Cerebellar cortex (tissue), 1 donor: ENCODE measurements at regions not wholly inside any gene's neighbourhood (a gene's known extent, or its start where the extent isn't known, plus 50 kb on each side); places are given as distances from the start of the nearest gene placed in this dataset.

Experiments used
- DNase-seq: peaks from one replicate; pipeline ENCODE4 v3.0.0-alpha.2; 2015; ENCODE audit warnings: low spot score

DNA sequence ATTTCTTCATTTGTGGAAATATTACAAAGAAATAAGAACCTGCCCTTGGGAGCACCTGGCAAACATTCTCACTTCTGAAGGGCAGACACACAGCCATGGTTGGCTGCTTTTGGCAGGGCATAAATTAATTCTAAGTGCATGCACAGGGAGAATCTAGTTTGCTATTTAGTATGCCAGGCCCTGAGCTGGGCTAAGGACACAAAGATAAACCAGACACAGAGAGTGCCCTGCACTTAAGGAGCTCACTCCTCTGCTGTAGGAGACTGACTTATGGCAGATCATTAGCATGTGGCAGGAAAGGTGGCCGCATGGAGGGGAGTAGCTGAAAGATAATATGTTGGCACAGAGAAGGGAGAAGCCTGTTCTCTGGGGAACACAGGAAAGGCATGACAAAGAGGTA lies 367.0 kb downstream of the LPIN1 start:
- DNase-seq: no peak

DNA sequence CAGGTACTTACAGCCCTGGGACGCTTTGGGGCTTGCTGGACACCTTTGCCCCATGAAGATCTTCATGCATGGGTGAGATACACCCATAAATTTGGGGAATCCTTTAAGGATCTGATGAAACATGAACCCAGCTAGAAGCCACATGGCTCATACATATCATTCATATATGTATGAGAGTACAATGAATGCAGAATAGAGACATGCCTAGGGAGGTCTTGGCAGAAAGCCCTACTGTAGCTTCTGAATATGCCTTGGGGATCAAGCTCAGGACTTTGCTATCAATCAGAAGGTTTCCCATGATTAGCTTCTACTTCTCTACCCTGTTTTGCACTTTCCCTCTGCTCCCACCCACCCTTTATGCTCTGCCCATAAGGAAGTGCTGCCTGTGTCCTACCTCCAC lies 368.4 kb downstream of the LPIN1 start:
- DNase-seq: no peak

DNA sequence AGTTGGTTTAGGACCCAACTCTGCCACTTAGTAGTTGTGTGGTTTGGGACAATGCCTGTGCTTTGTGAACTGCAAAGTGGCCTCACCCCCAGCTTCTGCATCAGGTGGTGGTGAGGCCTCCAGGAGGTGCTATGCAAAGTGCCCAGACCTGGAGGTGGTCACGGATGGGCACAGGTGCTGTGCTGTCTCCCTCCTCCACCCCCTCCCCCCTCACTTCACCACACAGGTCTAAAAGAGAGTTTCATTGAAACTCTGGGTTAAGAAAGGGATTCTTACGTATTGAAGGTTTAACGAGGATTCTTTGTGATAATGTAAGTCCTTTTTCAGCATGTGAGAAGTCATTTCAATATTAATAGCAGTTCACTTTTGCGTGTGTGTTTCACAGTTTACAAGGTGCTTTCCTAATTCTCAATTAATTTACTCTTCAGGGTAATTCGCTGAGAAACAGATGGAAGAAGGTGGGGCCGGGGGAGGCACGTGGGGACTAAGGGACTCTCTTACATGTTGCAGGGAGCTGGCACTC lies 369.9 kb downstream of the LPIN1 start:
- DNase-seq: no peak

DNA sequence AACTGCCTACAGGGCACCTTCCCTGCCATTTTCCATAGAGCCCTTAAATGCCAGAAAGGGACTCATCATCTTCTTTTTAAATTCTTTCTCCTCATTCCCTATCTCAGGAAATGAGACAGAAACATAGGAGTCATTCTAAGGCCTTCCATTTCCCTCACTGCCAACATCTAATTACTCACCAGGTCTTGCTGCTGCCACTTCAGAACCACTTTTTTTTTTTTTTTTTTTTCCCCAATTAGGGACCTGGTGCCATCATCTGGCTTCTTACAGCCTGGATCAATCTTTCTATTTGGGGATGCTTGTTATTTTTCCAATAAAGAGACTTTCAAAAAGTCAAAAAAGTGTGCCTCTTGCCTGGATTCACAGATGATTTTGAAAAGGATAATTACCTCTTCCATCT lies 373.4 kb downstream of the LPIN1 start:
- DNase-seq: no peak

DNA sequence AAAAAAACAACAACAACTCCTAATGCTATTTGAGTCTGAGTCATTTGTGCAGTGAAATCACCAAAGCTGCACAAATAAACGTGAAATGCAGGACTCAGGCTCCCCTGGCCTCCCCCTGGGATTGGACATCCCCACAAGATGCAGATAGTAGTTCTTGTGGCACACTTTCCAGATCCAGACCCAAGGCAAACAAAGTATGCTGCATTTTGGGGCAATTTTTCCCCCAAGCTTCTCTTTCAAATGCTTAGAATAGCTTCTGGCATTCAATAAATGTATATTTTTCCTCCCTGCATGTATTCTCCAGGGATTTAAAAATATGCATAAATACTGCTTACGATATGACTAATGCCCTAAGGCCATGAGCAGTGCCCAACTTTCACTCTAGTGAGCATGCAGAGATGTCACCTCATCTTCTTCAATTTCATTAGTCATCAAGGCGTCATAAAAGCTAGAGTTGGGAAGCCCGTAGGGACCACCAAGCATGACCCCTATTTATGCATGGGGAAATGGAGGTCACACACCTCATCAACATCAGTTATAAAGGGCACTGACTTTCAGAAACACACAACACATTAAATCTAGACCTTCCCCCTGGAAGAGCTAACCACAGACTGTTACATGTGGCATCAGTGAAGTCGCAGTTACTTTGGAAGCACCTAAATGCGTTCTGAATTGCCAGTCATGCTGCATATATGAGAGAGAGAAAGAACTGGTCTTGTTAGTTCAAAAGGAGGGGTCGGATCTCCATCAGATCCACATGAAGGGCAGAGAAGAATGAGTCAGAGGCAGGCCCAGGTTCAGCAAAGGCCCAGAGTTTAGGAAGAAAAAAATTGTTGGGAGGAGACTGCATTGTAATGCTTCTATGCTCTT lies 374.1 kb downstream of the LPIN1 start:
- no peak for DNase-seq

DNA sequence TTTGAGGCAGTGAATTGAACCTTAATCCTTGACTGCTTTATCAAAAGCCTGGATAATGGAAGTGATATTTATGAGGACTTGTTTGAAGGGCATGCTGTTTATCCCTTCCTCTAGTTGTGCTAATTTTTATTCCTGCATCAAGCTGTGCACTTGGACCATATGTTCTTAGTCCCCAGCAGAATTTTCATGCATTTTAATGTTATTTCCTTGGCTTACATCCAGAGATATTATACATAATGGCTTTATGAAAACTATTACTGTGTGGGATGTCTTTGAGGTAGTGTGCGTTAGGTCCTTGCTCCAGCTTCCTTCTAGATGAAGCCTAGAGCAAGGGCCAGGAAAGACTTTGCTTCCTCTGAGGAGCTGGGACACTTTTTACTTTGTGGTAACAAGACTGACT lies 378.4 kb downstream of the LPIN1 start:
- DNase-seq: no peak

DNA sequence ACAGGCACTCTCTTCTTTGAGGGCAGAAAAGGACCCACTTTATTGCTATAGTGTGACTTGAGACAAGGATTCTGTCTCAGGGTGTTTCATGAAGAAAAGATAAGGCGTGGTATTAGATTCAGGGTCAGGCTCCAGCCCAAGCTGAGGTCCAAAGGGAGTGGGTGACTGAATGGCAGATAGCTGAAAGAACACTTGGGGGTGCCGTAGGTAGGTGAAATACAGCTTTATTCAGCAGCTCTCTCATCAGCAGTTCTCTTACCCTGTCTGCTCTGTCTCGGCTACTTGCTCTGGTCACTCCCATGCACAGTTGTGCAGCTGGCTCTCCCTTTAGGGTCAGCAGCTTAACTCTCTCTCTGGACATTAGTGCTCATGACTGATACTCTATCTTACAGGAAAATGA lies 379.9 kb downstream of the LPIN1 start:
- no peak for DNase-seq

DNA sequence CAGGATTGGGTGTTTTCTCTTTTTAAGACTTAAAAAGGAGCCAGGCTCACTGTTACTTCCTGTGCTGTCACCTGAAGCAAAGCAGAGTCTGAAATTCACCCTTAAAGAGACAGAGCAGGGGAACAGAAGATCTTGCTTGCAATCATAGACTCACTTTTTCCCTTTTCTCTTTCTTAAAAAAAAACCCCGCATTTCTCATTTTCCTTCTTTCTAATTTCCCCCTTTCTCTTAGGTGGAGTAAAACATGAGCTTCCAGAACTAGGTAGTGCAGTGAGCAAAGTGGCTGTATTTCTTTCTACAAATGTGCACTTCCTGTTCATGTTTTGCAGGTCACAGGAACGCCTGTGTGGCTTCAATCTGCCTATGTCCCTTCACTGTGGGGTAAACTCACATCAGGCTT lies 381.2 kb downstream of the LPIN1 start:
- no peak for DNase-seq

DNA sequence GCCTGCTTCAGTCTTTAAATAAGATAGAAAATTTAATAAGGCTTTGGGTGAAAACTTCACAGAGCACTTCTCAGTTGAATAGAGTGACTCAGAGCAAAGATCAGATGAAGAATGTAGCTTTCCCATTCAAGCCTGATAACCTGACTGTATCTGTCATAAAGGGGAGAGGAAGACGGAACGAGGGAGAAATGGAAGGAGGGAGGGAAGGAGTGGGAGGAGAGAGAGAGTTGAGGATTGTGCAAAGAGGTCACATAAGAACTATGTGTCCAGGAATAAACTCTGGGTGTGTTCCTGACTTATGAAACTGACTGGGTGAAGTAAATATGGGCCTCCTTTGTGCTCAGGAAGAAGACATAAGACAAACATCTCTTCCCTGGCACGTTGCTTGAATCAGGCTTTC lies 385.5 kb downstream of the LPIN1 start:
- no peak for DNase-seq

DNA sequence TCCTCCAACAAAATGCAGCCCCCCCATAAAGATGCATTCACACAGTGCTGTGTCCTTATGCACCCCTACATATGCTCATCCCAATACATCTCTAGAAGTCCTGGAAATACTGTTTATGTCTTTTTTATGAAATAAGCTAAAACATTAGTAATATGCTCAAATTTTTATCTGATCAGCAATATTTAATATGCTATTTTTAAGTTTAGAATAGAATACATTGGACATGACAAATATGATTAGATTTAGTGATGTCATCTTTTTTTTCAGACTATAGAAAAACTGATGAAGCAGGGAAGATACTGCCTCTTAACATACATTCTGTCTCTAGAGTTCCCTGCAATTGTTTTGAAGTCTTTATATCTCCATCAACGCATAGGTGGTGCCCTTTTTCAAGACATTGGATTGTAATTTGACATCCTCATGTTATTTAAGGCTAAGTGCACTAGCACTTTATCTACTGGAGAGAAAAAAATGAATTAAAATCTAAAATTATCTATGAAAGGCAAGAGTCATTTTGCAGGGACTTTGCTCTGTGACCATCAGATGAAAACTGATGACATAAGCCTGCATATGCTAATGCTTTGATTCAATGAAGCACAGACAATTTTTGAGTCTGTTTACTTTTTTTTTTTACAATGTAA lies 395.3 kb downstream of the LPIN1 start:
- no peak for DNase-seq

DNA sequence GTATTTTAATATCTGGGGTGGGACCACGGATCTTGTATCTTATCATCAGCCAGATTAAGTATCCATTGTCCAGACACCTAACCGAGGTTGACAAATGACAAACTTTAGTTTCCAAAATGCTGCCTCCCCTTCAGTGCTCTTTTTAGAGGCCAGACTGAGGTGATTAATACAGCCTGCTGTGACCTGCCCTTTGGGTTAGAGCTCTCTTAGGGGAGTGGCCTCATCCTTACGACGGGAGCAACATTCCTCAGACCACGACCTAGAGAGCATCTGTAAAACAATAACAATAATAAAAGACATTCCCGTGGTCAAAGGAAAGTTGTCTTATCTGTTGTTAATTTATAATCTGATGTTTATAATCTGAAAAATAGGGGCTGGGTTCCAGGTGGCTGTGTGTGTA lies 405.3 kb downstream of the LPIN1 start:
- DNase-seq: no peak

DNA sequence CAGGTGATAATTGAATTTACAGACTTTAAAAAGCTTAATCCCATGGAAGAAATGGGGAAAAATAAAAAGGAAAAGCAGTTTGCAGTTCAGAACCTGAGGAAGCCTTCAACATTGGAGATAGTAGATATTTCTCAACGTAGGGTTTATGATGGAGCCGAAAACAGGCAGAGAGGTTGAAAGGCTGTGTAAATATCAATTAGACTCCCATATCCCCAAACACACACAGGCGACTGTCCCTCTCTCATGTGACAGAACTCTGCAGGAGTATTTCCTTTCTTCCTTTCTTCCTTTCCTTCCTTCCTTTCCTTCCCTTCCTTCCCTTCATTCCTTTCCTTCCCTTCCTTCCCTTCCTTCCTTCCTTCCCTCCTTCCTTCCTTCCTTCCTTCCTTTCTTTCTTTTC lies 406.5 kb downstream of the LPIN1 start:
- no peak for DNase-seq

DNA sequence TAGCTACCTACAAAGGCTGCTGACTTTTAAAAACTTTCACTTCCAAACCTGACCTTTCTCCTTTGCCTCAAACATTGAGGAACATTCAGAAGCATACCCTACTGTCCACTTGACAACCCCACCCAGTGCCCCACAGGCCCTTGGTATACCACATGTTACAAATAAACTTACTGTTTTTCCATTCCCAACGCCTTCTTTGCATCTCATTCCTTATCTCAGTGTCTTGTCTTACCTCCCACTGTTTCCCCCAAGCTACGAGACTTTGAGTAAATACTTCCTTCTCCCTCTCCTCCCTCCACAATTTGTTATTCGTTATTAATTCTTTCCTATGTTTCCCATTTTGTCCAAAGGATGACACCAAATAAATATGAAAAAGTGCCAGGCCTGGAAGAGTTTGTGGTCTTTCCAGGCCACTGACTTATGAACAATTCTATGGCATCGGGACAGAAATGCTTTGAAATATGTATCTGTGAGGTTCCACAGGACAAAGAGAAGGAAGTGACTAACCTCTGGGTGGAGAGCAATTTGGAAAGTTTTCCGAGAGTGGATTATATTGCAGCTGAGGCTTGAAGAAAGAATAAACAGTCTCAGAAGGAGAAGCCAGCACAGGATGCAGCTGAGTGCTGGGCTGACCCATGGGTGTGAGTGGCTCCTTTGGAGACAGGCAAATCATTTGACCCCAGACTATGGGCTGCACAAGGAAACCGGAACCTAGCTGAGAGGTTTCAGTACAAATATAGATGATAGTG lies 409.0 kb downstream of the LPIN1 start:
- DNase-seq: no peak

DNA sequence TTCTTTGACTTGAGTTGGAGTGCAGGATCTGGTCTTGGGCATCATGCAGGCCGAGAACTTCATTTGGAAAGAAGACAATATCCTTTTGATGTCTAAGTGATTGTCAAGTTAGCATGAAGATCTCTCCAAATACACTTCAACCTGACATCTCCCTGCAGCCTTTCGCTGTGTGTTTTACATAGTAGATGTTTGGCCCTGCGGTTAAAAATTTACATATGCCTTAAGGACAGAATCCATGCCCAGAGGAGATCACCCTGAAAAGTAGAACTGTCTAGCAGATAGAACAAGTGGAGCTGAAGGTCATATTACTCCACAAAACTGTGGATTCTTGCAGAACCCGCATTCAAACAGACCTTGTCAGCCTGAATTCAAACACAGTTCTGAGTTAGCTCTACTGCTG lies 409.9 kb downstream of the LPIN1 start:
- DNase-seq: no peak

DNA sequence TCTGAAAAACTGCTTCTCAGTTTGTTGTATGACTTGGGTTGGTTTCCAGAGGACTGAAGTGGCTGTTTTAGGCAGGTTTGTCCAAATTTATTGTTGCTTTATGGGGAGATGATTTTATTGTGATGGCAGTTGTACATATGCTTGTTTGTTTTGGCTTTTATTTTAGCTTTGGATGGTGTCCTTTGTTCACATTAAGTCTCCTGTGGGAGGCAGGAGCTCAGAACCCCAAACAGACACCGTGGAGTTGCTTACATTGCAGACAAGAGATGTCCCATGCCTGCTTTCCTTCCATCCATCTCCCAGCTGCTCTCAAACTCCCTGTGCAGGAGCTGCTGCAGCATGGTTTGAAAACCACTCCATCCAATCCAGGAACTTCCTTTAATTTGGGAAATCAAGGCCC lies 414.7 kb downstream of the LPIN1 start:
- no peak for DNase-seq

DNA sequence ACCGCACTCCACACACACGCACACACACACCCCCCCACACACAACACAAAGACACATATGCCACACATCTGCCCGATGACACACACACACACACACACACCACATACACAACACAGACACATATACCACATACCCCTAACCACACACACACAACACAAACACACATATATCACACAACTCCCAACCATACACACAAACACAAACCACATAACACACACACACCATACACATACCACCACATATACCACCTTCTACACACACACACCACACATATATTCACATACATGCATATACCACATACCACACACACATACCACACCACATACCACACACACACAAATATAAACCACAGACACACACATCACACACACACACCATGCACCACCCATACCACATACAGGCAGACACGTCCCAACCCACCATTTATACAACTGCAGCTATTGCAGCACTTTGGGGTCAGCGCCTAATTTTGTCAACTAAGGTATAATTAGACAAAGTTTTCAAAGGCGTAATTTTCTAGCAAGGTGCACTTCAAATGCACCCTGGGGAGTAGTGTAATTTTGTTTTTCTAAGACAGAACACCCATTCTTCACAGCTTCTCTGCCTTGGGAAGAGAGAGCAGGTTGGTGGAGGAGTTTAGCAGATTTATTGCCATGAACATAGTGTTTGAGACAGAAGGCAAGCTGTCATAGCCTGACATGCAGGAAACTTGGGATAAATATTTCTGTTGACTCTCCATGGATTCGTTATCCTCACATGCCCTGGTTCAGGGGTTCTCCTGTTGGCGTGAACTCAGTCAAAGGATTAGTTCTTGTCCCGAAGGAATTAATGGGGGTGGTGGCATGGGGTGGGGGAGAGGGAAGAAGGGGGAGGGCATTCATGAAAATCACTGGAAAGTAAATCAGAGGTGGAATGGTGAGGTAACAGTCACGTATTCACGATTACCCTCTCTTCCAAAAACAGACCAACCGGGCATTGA lies 416.1 kb downstream of the LPIN1 start:
- DNase-seq: no peak

DNA sequence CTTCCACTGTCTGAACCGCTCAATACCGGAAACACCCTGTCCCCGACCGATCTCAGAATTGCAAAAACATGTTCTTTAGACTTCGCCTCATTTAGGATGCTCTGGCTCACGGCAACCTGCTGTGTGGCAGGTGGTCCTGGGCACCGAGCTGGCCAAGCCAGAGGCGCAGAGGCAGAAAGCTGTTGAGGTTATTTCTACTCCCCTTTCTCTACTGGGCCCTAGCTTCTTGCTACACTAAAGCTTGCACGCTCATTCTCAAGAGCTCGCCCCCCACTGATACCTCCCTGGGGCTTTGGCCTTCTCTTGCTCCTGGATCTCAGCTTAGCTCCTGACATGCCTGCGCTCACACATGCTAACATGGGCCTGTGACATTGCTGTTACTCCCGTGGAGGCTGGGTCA lies 417.4 kb downstream of the LPIN1 start:
- no peak for DNase-seq

DNA sequence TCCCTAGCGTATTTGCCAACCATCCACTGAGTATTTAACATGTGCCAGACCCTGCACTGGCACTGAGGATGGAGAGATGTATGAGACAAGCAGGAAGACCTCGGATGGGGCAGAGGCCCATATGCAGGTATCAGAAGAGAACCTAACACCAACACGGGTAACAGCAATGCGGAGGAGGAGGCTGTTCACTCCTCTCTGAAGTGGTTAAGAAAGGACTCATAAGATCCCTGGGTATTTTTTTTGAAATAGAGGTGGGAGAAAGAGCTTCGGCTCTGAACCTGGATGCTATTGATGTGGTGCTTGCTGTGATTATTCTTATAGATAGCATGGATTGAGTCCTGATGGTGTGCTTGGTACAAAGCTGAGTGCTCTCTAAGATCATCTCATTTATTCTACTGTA lies 418.3 kb downstream of the LPIN1 start:
- no peak for DNase-seq

DNA sequence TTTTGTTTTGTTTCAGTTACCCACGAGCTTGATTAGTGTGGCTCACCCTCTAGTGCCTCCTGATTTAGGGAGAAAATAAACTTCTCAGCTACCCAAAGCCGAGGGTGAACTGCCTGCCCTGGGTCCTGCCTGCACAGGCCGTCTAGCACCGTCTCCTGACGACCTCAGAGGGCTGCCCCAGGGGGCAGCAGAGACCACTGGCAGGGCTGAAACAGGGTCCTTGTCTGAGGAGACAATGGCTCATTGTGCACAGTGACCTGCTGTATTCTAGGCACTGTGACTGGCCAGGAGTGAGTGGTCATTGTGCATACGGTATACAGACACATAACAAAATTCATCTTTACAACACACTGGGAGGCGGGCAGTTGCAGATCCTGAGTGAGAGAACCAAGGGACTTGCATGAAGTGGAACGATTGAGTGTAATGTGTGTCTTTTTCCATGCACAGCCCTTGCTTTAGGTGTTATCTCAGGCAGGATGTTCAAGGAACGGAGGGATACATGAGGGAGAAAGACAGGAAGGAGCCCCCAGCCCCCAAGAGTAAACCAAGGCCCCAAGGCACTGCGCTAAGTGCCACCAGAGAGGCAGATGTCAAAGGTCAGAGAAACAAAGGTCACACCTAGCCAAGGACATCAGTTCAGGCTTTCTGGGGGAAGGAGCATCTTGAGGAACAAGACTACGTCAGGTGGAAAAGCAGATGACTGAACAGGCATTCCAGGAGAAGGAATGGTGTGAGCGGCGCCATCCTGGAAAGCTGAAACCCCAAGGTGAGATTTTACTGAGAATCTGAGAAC lies 421.3 kb downstream of the LPIN1 start:
- DNase-seq: no peak

DNA sequence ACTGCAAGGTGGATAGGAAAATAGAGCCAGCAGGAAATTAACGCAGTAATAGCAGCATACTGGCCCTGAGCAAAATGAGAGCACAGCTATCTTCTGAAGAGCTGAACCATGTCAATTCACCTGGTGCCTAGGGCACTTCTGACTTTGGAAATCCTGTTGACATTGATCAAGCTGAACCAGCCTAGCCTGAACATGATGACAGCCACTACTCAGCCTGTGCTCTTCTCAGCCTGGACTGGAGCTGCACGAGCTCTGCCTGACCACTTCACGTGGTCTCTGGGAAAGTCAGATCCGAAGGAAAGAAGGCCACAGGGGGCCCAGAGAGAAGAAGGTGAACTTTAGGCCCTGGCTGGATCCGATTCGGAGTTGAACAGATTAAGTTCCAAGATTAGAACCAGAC lies 421.9 kb downstream of the LPIN1 start:
- no peak for DNase-seq
